HEK293 (cell line): ENCODE measurements at regions not wholly inside any gene's neighbourhood (a gene's known extent, or its start where the extent isn't known, plus 50 kb on each side); places are given as distances from the start of the nearest gene placed in this dataset.

Experiments used
- OVOL3 ChIP-seq: fragments of 450-650 bp; formaldehyde crosslinking; IDR thresholded peaks from 2 replicates; pipeline ENCODE4 v1.5.1; 2016; ENCODE audit warnings: missing biosample characterization, missing genetic modification characterization
- ZNF777 ChIP-seq: fragments of 450-650 bp; formaldehyde crosslinking; IDR thresholded peaks from 2 replicates; pipeline ENCODE4 v1.5.1; 2017; ENCODE audit warnings: missing biosample characterization, missing genetic modification characterization, borderline replicate concordance

DNA sequence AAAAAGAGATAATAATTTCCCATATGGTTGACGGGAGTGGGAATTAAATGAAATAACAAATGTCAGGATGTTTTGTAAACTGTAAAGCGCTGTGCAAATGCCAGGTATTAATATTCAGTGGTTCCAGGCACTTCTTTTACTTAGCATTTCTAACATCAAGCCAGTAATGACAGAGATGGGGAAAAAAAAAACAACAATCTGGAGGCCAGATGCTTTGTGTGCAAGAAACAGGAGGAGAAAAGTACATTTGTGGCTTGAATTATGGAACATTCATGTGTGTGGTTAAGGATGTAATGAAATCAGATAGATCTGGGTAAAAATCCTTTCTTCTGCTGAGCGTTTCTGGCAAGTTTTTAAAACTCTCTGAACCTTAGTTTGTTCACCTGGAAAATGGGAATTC lies 509.6 kb downstream of the FUT8 start:
- TF ChIP-seq ZNF777 (tag by site-specific recombination) = no peak
- no peak for TF ChIP-seq OVOL3 (tag by site-specific recombination)
